DND-41 (cell line): ENCODE measurements at regions not wholly inside any gene's neighbourhood (a gene's known extent, or its start where the extent isn't known, plus 50 kb on each side); places are given as distances from the start of the nearest gene placed in this dataset.

ENCODE experiments used
- ATAC-seq: fragments of 200-7000 bp; cut with Tn5 transposase; 3 replicates; pipeline ENCODE4 v1.9.1; 2021; ENCODE audit warnings: low read depth; ENCODE audit not compliant: insufficient read depth
- DNase-seq: peaks from one replicate; pipeline ENCODE4 v3.0.0-alpha.2; 2020
- H2AFZ ChIP-seq: 2 replicates; pipeline ENCODE4 v1.6.0; 2012; ENCODE audit warnings: low read depth, low read length
- H3K27ac ChIP-seq: 2 replicates; pipeline ENCODE4 v1.5.1; 2012; ENCODE audit warnings: low read length, inconsistent platforms
- H3K27me3 ChIP-seq: fragments of 200-600 bp; sonication (generic); 2 replicates; pipeline ENCODE4 v1.6.0; 2012; ENCODE audit warnings: low read length, mild to moderate bottlenecking, inconsistent platforms; ENCODE audit not compliant: insufficient read depth, poor library complexity
- H3K36me3 ChIP-seq: 2 replicates; pipeline ENCODE4 v1.5.1; 2012; ENCODE audit warnings: low read length, inconsistent platforms; ENCODE audit not compliant: insufficient read depth
- H3K4me1 ChIP-seq: 2 replicates; pipeline ENCODE4 v1.5.1; 2012; ENCODE audit warnings: mild to moderate bottlenecking, low read length; ENCODE audit not compliant: insufficient read depth
- H3K4me2 ChIP-seq: 2 replicates; pipeline ENCODE4 v1.6.0; 2012; ENCODE audit warnings: mild to moderate bottlenecking, moderate library complexity, low read length, inconsistent platforms; ENCODE audit not compliant: insufficient read depth
- H3K4me3 ChIP-seq, 2 experiments: fragments of 200-600 bp in 1 of 2; shearing (Covaris generic) in 1 of 2; 2 replicates each; pipeline ENCODE4 v1.5.1; 2012 to 2016; ENCODE audit warnings: inconsistent platforms in 2 of 2, low read length in 2 of 2, mild to moderate bottlenecking in 2 of 2, low read depth in 1 of 2, moderate library complexity in 1 of 2
- H3K79me2 ChIP-seq: 2 replicates; pipeline ENCODE4 v1.6.0; 2012; ENCODE audit warnings: low read length, inconsistent platforms; ENCODE audit not compliant: insufficient read depth
- H3K9ac ChIP-seq: 2 replicates; pipeline ENCODE4 v1.6.0; 2012; ENCODE audit warnings: low read depth, mild to moderate bottlenecking, inconsistent platforms, low read length, moderate library complexity
- H3K9me3 ChIP-seq: 2 replicates; pipeline ENCODE4 v1.5.1; 2012; ENCODE audit warnings: low read length, moderate library complexity, mild to moderate bottlenecking, inconsistent platforms; ENCODE audit not compliant: insufficient read depth, severe bottlenecking
- H4K20me1 ChIP-seq: 2 replicates; pipeline ENCODE4 v1.6.0; 2012; ENCODE audit warnings: low read length; ENCODE audit not compliant: insufficient read depth
- EZH2 ChIP-seq: IDR thresholded peaks from 3 replicates; pipeline ENCODE4 v1.6.1; 2012; ENCODE audit warnings: borderline replicate concordance, low read depth, mild to moderate bottlenecking, moderate library complexity, low read length, inconsistent platforms; ENCODE audit not compliant: severe bottlenecking
- TF ChIP-seq, protein P1 (sequence below): IDR thresholded peaks from 2 replicates; pipeline ENCODE4 v1.5.1; 2012; ENCODE audit warnings: borderline replicate concordance, low read length, moderate library complexity, mild to moderate bottlenecking; ENCODE audit not compliant: poor library complexity, severe bottlenecking; ENCODE audit errors: extremely low read depth

DNA sequence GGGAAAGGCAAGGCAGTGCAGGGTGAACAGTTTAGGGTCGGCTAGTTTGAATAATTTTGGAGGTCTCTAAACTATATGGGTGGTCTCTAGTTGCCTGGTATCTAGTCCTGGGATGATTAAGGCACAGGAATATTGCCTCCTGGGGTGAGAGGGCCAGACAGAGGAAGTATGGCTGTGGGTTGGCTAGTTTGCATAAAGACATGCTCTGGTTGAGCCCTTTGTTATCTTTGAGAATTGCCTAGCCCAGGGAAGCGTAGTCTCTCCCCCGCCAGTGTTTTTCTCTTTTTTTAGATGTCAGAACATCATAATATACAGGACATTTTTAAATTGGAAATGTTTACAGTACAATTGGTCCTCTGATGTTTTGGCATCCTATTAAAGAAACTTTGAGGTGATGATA lies 163.5 kb downstream of the PWWP3B start:
- no peaks in the 10 kb centered on the region for H3K9me3 ChIP-seq
- H4K20me1 ChIP-seq: no peaks in the 10 kb centered on the region
- no peaks in the 10 kb centered on the region for H3K36me3 ChIP-seq
- no peak for ATAC-seq
- H3K79me2 ChIP-seq: no peaks in the 10 kb centered on the region
- no peak overlapping the region for H3K4me2 ChIP-seq
- TF ChIP-seq, protein P1, sequence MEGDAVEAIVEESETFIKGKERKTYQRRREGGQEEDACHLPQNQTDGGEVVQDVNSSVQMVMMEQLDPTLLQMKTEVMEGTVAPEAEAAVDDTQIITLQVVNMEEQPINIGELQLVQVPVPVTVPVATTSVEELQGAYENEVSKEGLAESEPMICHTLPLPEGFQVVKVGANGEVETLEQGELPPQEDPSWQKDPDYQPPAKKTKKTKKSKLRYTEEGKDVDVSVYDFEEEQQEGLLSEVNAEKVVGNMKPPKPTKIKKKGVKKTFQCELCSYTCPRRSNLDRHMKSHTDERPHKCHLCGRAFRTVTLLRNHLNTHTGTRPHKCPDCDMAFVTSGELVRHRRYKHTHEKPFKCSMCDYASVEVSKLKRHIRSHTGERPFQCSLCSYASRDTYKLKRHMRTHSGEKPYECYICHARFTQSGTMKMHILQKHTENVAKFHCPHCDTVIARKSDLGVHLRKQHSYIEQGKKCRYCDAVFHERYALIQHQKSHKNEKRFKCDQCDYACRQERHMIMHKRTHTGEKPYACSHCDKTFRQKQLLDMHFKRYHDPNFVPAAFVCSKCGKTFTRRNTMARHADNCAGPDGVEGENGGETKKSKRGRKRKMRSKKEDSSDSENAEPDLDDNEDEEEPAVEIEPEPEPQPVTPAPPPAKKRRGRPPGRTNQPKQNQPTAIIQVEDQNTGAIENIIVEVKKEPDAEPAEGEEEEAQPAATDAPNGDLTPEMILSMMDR: no peak
- TF ChIP-seq EZH2: no peak
- H3K4me3 ChIP-seq: no peak overlapping the region
- no peak for DNase-seq
- H3K4me1 ChIP-seq: no peaks in the 10 kb centered on the region
- no peak overlapping the region for H2AFZ ChIP-seq
- H3K27me3 ChIP-seq: no peaks in the 10 kb centered on the region
- no peak overlapping the region for H3K9ac ChIP-seq
- no peak overlapping the region for H3K27ac ChIP-seq

DNA sequence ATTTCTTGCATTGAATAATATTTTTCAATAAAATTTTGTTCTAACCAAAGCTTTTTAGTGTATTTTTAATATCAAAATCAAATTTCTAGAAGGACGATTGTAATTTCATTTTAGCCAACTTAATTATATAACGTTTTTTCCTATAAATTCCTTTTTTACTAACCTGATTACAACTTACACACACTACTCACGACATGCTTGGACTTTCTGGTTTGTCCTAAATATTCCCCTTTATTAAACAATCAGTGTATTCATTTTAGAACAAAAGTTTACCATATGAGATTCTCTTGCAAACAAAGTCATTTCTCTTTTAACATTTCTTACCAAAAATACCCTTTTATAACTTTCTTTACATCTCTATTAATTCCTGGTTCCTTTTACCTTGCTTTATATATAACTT lies 173.7 kb downstream of the PWWP3B start:
- no peak overlapping the region for H3K27ac ChIP-seq
- ATAC-seq (no peak), DNase-seq (no peak)
- no peaks in the 10 kb centered on the region for H3K36me3 ChIP-seq
- H2AFZ ChIP-seq: no peak overlapping the region
- H3K4me2 ChIP-seq: no peak overlapping the region
- H3K9me3 ChIP-seq: no peaks in the 10 kb centered on the region
- TF ChIP-seq, protein P1: no peak
- TF ChIP-seq EZH2: no peak
- H3K9ac ChIP-seq: no peak overlapping the region
- no peaks in the 10 kb centered on the region for H4K20me1 ChIP-seq
- no peaks in the 10 kb centered on the region for H3K27me3 ChIP-seq
- no peak overlapping the region for H3K4me3 ChIP-seq
- no peaks in the 10 kb centered on the region for H3K79me2 ChIP-seq
- no peaks in the 10 kb centered on the region for H3K4me1 ChIP-seq

DNA sequence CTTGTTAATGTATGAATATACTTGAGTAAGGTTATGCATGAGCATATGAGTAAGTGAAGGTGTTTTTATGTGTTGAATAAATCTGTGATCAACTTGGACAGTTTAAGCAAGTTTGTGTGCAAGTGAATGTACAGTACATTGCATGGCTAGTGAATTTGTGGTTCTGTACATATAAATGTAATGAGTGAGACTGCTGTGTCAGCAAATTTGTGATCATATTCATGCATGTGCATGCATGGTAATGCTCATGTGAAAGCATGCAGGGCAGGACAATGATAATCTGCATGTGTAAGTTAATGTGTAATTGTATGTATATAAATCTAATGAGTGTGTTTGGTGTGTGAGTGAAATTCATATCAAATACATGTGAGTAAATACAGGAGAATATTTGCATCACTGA lies 188.5 kb downstream of the PWWP3B start:
- Histone ChIP-seq H3K9ac (no peak overlapping the region), H2AFZ (no peak overlapping the region), H3K79me2 (no peaks in the 10 kb centered on the region), H3K36me3 (no peaks in the 10 kb centered on the region), H3K9me3 (no peaks in the 10 kb centered on the region), H3K4me3 (no peak overlapping the region), H3K4me1 (no peaks in the 10 kb centered on the region), H4K20me1 (no peaks in the 10 kb centered on the region), H3K4me2 (no peak overlapping the region), H3K27me3 (no peaks in the 10 kb centered on the region), H3K27ac (no peak overlapping the region)
- DNase-seq: no peak
- TF ChIP-seq, protein P1: no peak
- no peak for TF ChIP-seq EZH2
- no peak for ATAC-seq

DNA sequence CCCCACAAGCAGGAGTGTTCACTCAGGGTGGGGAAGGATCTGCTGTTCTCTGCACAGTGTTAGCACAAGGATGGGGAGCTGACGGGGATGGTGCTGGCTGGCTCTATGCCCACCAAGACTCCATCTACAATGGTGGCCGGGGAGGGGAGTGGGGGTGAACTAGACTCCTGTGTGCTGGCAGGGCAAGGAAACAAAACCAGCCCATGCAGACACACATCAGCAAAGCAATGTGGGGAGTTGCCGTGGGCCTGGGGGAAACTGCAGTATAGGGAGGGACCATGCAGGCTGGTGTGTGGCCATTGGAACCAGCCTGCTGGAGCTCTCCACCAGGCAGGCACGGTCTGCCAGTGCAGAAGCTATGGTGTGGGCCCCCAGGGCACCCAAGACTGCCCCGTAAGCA lies 195.1 kb downstream of the PWWP3B start:
- H3K9ac ChIP-seq: no peak overlapping the region
- ATAC-seq: no peak
- DNase-seq: no peak
- H3K36me3 ChIP-seq: no peaks in the 10 kb centered on the region
- no peaks in the 10 kb centered on the region for H3K4me1 ChIP-seq
- H3K27me3 ChIP-seq: no peaks in the 10 kb centered on the region
- no peak overlapping the region for H2AFZ ChIP-seq
- H4K20me1 ChIP-seq: no peaks in the 10 kb centered on the region
- no peaks in the 10 kb centered on the region for H3K79me2 ChIP-seq
- H3K4me2 ChIP-seq: no peak overlapping the region
- H3K4me3 ChIP-seq: no peak overlapping the region
- no peaks in the 10 kb centered on the region for H3K9me3 ChIP-seq
- TF ChIP-seq EZH2: no peak
- TF ChIP-seq, protein P1: no peak
- no peak overlapping the region for H3K27ac ChIP-seq
